Large intestine (tissue), 3 donors: ENCODE measurements at regions not wholly inside any gene's neighbourhood (a gene's known extent, or its start where the extent isn't known, plus 50 kb on each side); places are given as distances from the start of the nearest gene placed in this dataset.

ENCODE experiments used
- DNase-seq, 2 donors: peaks; one replicate each; pipeline versions ENCODE4 v3.0.0 to v3.0.0-alpha.2; 2013
- H3K27ac ChIP-seq: one replicate; pipeline ENCODE4 v1.5.1; 2013; ENCODE audit warnings: low read length
- H3K27me3 ChIP-seq: 2 replicates; pipeline ENCODE4 v1.6.1; 2013; ENCODE audit warnings: low read length; ENCODE audit not compliant: control insufficient read depth, insufficient read depth
- H3K36me3 ChIP-seq: 2 replicates; pipeline ENCODE4 v1.6.1; 2013; ENCODE audit warnings: low read length; ENCODE audit not compliant: control insufficient read depth, insufficient read depth
- H3K4me1 ChIP-seq: one replicate; pipeline ENCODE4 v1.6.1; 2013; ENCODE audit warnings: low read length; ENCODE audit not compliant: control insufficient read depth, insufficient read depth
- H3K4me3 ChIP-seq: one replicate; pipeline ENCODE4 v1.5.1; 2013; ENCODE audit warnings: low read length
- H3K9me3 ChIP-seq: one replicate; pipeline ENCODE4 v1.6.1; 2013; ENCODE audit warnings: mild to moderate bottlenecking, low read depth, low read length, moderate library complexity; ENCODE audit not compliant: control insufficient read depth
- WGBS: methylation state at CpG from one replicate; pipeline ENCODE4 v1.1.5; 2013; ENCODE audit warnings: low lambda C conversion rate; ENCODE audit not compliant: insufficient coverage; 5-methylcytosine and 5-hydroxymethylcytosine counted together

DNA sequence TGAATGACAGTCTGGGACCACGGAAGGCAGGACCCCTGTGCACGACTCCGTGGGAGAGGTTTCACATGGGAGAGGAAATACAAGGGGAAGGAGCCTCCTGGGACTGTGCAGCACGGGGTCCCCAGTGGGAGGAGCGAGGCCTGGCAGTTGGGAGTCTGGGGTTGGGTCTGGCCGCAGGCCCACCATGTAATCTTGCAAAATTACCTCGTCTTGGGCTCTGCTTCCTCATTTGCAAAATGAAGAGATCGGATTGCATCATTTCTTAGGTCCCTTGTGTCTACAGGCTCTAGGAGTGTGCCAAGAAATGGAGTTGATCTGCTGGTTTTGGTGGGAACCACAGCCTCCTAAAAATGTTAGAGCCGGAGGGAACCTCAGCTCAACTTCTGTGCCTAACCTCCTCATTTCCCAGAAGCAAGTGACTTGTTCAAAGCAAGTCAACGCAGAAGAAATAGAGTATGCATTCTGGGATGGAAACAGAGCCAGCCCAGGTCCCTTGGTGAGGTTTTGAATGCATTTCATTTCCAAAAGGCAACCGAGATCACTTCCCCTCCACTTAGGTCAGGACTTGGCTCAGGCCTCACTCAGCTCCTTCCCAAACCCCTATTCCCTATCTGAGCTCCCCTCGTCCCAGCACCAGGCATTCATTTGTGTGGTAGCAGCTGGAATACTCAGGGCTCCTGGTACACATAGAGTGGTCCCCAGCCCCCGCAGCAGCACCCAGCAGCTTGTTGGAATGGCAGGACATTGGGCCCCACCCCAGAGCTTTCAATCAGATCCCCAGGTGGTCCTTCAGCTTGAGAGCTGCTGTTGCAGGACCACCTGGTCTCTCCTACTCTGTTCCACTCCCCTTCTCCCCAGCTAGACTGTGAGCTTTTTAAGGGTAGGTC lies 267.7 kb downstream of the XXYLT1 start:
- Histone ChIP-seq H3K4me3 (no peak overlapping the region), H3K9me3 (no peaks in the 10 kb centered on the region), H3K4me1 (no peaks in the 10 kb centered on the region), H3K27ac (no peak overlapping the region), H3K27me3 (no peaks in the 10 kb centered on the region), H3K36me3 (no peaks in the 10 kb centered on the region)
- WGBS, result no CpG with 5 or more reads among the region's 13 CpGs
- no peak for DNase-seq

GRCh38 chr3:195003893-195004289 lies 267.1 kb downstream of the XXYLT1 start:
- H3K27me3 ChIP-seq, result no peaks in the 10 kb centered on the region
- DNase-seq, result no peak
- H3K36me3 ChIP-seq, result no peaks in the 10 kb centered on the region
- no peak overlapping the region for H3K4me3 ChIP-seq
- H3K9me3 ChIP-seq, result no peaks in the 10 kb centered on the region
- 85% methylated on average over 3 of the region's 8 CpGs for WGBS
- H3K27ac ChIP-seq, result no peak overlapping the region
- no peaks in the 10 kb centered on the region for H3K4me1 ChIP-seq

- no peaks in the 10 kb centered on the region for H3K27me3 ChIP-seq
- no peak for DNase-seq
- H3K36me3 ChIP-seq, result no peaks in the 10 kb centered on the region
- H3K9me3 ChIP-seq, result no peaks in the 10 kb centered on the region
- H3K4me3 ChIP-seq, result no peak overlapping the region
- no peaks in the 10 kb centered on the region for H3K4me1 ChIP-seq
- no CpG with 5 or more reads among the region's 9 CpGs for WGBS
- no peak overlapping the region for H3K27ac ChIP-seq
These were observed 266.3 kb downstream of the XXYLT1 start for GRCh38 chr3:195004512-195005250.

- no peak overlapping the region for H3K27ac ChIP-seq
- no CpG with 5 or more reads among the region's 7 CpGs for WGBS
These were observed 265.7 kb downstream of the XXYLT1 start for GRCh38 chr3:195005251-195005620.

GRCh38 chr3:195005759-195006510 lies 265.0 kb downstream of the XXYLT1 start:
- WGBS, result no CpG with 5 or more reads among the region's 18 CpGs
- Histone ChIP-seq H3K9me3 (no peaks in the 10 kb centered on the region), H3K36me3 (no peaks in the 10 kb centered on the region), H3K27me3 (no peaks in the 10 kb centered on the region), H3K27ac (no peak overlapping the region), H3K4me1 (no peaks in the 10 kb centered on the region), H3K4me3 (no peak overlapping the region)
- DNase-seq, result no peak

More at GRCh38 chr3:195005251-195005620, 265.7 kb downstream of the XXYLT1 start:
- no peak for DNase-seq
- Histone ChIP-seq H3K4me1 (no peaks in the 10 kb centered on the region), H3K9me3 (no peaks in the 10 kb centered on the region), H3K27me3 (no peaks in the 10 kb centered on the region), H3K36me3 (no peaks in the 10 kb centered on the region), H3K4me3 (no peak overlapping the region)

DNA sequence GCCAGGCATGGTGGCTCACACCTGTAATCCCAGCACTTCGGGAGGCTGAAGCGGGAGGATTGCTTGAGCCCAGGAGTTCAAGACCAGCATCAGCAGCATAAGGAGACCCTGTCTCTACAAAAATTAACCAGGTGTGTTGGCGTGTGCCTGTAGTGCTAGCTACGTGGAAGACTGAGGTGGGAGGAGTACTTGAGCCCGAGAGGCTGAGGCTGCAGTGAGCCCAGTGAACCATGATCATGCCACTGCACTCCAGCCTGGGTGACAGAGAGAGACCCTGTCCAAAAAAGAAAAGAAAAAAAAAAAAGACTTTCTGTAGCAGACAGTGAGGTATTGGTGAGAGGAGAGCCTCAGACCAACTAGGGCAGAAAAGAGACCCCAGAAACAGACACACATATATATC lies 263.8 kb downstream of the XXYLT1 start:
- Histone ChIP-seq H3K27ac (no peak overlapping the region), H3K4me1 (no peaks in the 10 kb centered on the region), H3K4me3 (no peak overlapping the region), H3K9me3 (no peaks in the 10 kb centered on the region), H3K36me3 (no peaks in the 10 kb centered on the region), H3K27me3 (no peaks in the 10 kb centered on the region)
- no peak for DNase-seq
- no CpG with 5 or more reads among the region's 5 CpGs for WGBS

DNA sequence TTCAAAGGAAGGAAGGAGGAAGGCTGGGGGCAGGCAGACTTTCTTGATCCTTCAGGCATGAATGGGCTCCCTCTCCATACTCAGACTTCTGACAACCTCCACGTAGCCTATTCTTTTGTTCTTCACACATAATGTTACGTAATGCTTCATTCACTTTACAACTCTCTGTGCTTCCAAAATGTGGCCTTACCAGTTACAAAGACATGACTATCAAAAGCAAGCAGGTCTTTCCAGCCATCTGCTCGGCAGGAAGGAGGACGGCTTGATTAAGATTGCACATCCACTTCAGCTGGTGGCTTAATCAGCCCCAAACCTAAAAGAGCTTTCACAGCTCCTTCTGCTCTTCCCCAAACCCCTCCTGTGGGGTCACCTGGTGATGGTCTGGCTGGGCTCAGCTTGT lies 263.2 kb downstream of the XXYLT1 start:
- no peak for DNase-seq
- H3K4me3 ChIP-seq, result no peak overlapping the region
- no peaks in the 10 kb centered on the region for H3K4me1 ChIP-seq
- no peaks in the 10 kb centered on the region for H3K36me3 ChIP-seq
- no peaks in the 10 kb centered on the region for H3K9me3 ChIP-seq
- H3K27me3 ChIP-seq, result no peaks in the 10 kb centered on the region
- WGBS, result 72% methylated on average over 2 of the region's 4 CpGs
- no peak overlapping the region for H3K27ac ChIP-seq

- no peak overlapping the region for H3K4me3 ChIP-seq
- H3K27ac ChIP-seq, result no peak overlapping the region
- no CpG with 5 or more reads among the region's 6 CpGs for WGBS
- no peaks in the 10 kb centered on the region for H3K36me3 ChIP-seq
- no peaks in the 10 kb centered on the region for H3K4me1 ChIP-seq
- H3K9me3 ChIP-seq, result no peaks in the 10 kb centered on the region
- no peaks in the 10 kb centered on the region for H3K27me3 ChIP-seq
- no peak for DNase-seq
These were observed 262.1 kb downstream of the XXYLT1 start for GRCh38 chr3:195008816-195009215.

GRCh38 chr3:195009616-195010015 lies 261.3 kb downstream of the XXYLT1 start:
- H3K4me3 ChIP-seq, result no peak overlapping the region
- no peaks in the 10 kb centered on the region for H3K36me3 ChIP-seq
- no peaks in the 10 kb centered on the region for H3K27me3 ChIP-seq
- WGBS, result 100% methylated on average over 1 of the region's 9 CpGs
- no peaks in the 10 kb centered on the region for H3K4me1 ChIP-seq
- H3K27ac ChIP-seq, result no peak overlapping the region
- H3K9me3 ChIP-seq, result no peaks in the 10 kb centered on the region
- DNase-seq, result no peak

- no peak overlapping the region for H3K27ac ChIP-seq
- H3K9me3 ChIP-seq, result no peaks in the 10 kb centered on the region
- H3K4me1 ChIP-seq, result no peaks in the 10 kb centered on the region
- no peaks in the 10 kb centered on the region for H3K27me3 ChIP-seq
- no peaks in the 10 kb centered on the region for H3K36me3 ChIP-seq
- DNase-seq, result no peak
- no peak overlapping the region for H3K4me3 ChIP-seq
- no CpG with 5 or more reads among the region's 10 CpGs for WGBS
These were observed 260.3 kb downstream of the XXYLT1 start for GRCh38 chr3:195010551-195011100.
